ENCODE measurements at regions not wholly inside any gene's neighbourhood (a gene's known extent, or its start where the extent isn't known, plus 50 kb on each side); places are given as distances from the start of the nearest gene placed in this dataset.

DNA sequence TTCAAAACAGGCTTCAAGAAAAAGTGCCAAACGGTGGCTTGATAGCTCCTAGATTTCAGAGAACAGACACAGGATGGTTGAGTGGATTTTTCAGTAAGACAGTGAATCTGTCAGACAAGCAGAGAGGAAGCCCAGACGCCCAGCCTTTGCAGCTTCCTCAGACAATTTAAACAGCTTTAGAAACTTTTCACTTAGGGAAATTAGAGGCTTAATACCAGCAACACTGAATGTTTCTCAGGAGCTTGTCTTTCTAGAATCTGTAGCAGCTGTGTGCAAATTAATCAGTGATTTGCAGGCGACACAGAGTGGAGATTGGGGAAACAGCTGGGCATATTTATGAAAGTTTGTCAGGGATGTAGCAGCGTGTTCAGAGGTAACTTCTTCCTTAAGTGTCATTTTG lies 362.1 kb downstream of the GALC start:
- no TSS peak for BruUV-seq (replicated peaks)
- WGBS (ENCODE audit: low lambda C conversion rate), result 2% methylated on average over 4 of the region's 4 CpGs
- Histone ChIP-seq H4K20me1 (ENCODE audit: insufficient read depth, low read length) (no peaks in the 10 kb centered on the region), H3K4me1 (ENCODE audit: insufficient read depth, low read length) (no peaks in the 10 kb centered on the region), H3K9ac (ENCODE audit: insufficient read depth, low read depth, low read length) (no peak overlapping the region), H2AFZ (ENCODE audit: low read length) (no peak overlapping the region), H3K79me2 (ENCODE audit: insufficient read depth, low read length) (no peaks in the 10 kb centered on the region), H3K4me2 (ENCODE audit: low read depth, low read length) (no peak overlapping the region), H3K27ac (ENCODE audit: extremely low read length, insufficient read depth, low read length) (no peak overlapping the region), H3K36me3 (replicated peaks in 1 of 2; ENCODE audit: control insufficient read depth in 1 of 2, insufficient read depth in 2 of 2, low read length in 2 of 2) (no peaks in the 10 kb centered on the region), H3K27me3 (ENCODE audit: control insufficient read depth in 1 of 2, insufficient read depth in 2 of 2, low read length in 2 of 2) (no peaks in the 10 kb centered on the region), H3K4me3 (replicated peaks in 1 of 3; ENCODE audit: insufficient read depth in 1 of 3, low read depth in 2 of 3, low read length in 3 of 3) (no peak overlapping the region), H3K9me3 (ENCODE audit: low read length) (peaks cover under 1% of the 10 kb centered on the region; the same call in 1 of the 2 replicates)
- ChIA-PET CTCF (ENCODE audit: low intra/inter-chr PET ratio, low total read pairs) (no interaction called here), POLR2A (no interaction called here)
- DNase-seq (ENCODE audit: low spot score), result no peak
- intact Hi-C loops (cut with micrococcal nuclease; ENCODE audit: unreplicated experiment) (no loop called here), in situ Hi-C loops (cut with HindIII; ENCODE audit: extremely low pct_ligation_motif_present, low pct_unique_long_range_greater_than_20kb) (no loop called here)
- no peak for ATAC-seq
- TF ChIP-seq ZBTB38 (CRISPR knock-in tag; IDR thresholded peaks at IDR 0.05), result no peak
- no peak for FAIRE-seq

- H4K20me1 ChIP-seq (ENCODE audit: insufficient read depth, low read length), result no peaks in the 10 kb centered on the region
- no peak overlapping the region for H3K4me3 ChIP-seq (replicated peaks in 1 of 3; ENCODE audit: insufficient read depth in 1 of 3, low read depth in 2 of 3, low read length in 3 of 3)
- no peaks in the 10 kb centered on the region for H3K27me3 ChIP-seq (ENCODE audit: control insufficient read depth in 1 of 2, insufficient read depth in 2 of 2, low read length in 2 of 2)
- H3K9me3 ChIP-seq (ENCODE audit: low read length), result peaks cover 7% of the 10 kb centered on the region; the same call in 1 of the 2 replicates
- ChIA-PET POLR2A (no interaction called here), CTCF (ENCODE audit: low intra/inter-chr PET ratio, low total read pairs) (no interaction called here)
- ATAC-seq (no peak), DNase-seq (ENCODE audit: low spot score) (no peak), FAIRE-seq (no peak)
- 4% methylated on average over 3 of the region's 3 CpGs for WGBS (ENCODE audit: low lambda C conversion rate)
- in situ Hi-C loops (cut with HindIII; ENCODE audit: extremely low pct_ligation_motif_present, low pct_unique_long_range_greater_than_20kb) (no loop called here), intact Hi-C loops (cut with micrococcal nuclease; ENCODE audit: unreplicated experiment) (no loop called here)
- TF ChIP-seq SCMH1 (CRISPR knock-in tag; IDR thresholded peaks at IDR 0.05; ENCODE audit: borderline replicate concordance), result no peak
- no peak for TF ChIP-seq ZBTB3 (CRISPR knock-in tag; IDR thresholded peaks at IDR 0.05; ENCODE audit: borderline replicate concordance, low read depth)
- TF ChIP-seq ZNF557 (CRISPR knock-in tag; IDR thresholded peaks at IDR 0.05), result no peak
- TF ChIP-seq ZC3H13 (CRISPR knock-in tag; IDR thresholded peaks at IDR 0.05), result no peak
- no peak for TF ChIP-seq NBN (conservative IDR thresholded peaks at IDR 0.05)
- no peak for TF ChIP-seq ZNF264 (CRISPR knock-in tag; IDR thresholded peaks at IDR 0.05)
- TF ChIP-seq U2AF1 (optimal IDR thresholded peaks at IDR 0.05; ENCODE audit: low read depth, low read length), result no peak
- no peak for TF ChIP-seq SNRNP70 (IDR thresholded peaks at IDR 0.05; ENCODE audit: low read depth, low read length)
- TF ChIP-seq, protein P1, sequence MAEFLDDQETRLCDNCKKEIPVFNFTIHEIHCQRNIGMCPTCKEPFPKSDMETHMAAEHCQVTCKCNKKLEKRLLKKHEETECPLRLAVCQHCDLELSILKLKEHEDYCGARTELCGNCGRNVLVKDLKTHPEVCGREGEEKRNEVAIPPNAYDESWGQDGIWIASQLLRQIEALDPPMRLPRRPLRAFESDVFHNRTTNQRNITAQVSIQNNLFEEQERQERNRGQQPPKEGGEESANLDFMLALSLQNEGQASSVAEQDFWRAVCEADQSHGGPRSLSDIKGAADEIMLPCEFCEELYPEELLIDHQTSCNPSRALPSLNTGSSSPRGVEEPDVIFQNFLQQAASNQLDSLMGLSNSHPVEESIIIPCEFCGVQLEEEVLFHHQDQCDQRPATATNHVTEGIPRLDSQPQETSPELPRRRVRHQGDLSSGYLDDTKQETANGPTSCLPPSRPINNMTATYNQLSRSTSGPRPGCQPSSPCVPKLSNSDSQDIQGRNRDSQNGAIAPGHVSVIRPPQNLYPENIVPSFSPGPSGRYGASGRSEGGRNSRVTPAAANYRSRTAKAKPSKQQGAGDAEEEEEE (CRISPR knock-in tag; IDR thresholded peaks at IDR 0.05; ENCODE audit: borderline replicate concordance), result no peak
- TF ChIP-seq PRDM10 (CRISPR knock-in tag; IDR thresholded peaks at IDR 0.05; ENCODE audit: low read depth), result no peak
- H3K4me1 ChIP-seq (ENCODE audit: insufficient read depth, low read length), result no peaks in the 10 kb centered on the region
- no peak overlapping the region for H3K4me2 ChIP-seq (ENCODE audit: low read depth, low read length)
- BruUV-seq (replicated peaks), result no TSS peak
- H3K36me3 ChIP-seq (replicated peaks in 1 of 2; ENCODE audit: control insufficient read depth in 1 of 2, insufficient read depth in 2 of 2, low read length in 2 of 2), result no peaks in the 10 kb centered on the region
- no peak overlapping the region for H3K9ac ChIP-seq (ENCODE audit: insufficient read depth, low read depth, low read length)
- H3K27ac ChIP-seq (ENCODE audit: extremely low read length, insufficient read depth, low read length), result no peak overlapping the region
- H3K79me2 ChIP-seq (ENCODE audit: insufficient read depth, low read length), result no peaks in the 10 kb centered on the region
- H2AFZ ChIP-seq (ENCODE audit: low read length), result no peak overlapping the region
Measured at GRCh38 chr14:87629788-87630187, 363.2 kb downstream of the GALC start.
